ENCODE measurements at regions not wholly inside any gene's neighbourhood (a gene's known extent, or its start where the extent isn't known, plus 50 kb on each side); places are given as distances from the start of the nearest gene placed in this dataset.

- DNase-seq (ENCODE audit: low spot score), result no peak
- in situ Hi-C loops (cut with MboI; ENCODE audit: low sequenced_read_pairs, unreplicated experiment), result no loop called here
- no peak for TF ChIP-seq CTCF (IDR thresholded peaks at IDR 0.05; ENCODE audit: borderline replicate concordance, control extremely low read depth, extremely low read depth, insufficient read depth, missing control alignments)
Observed at GRCh38 chr16:24430954-24431760, 108.2 kb upstream of the RBBP6 start.

- no peak for DNase-seq (ENCODE audit: low spot score)
- in situ Hi-C loops (cut with MboI; ENCODE audit: low sequenced_read_pairs, unreplicated experiment), result no loop called here
Observed at GRCh38 chr16:24433706-24434105, 105.7 kb upstream of the RBBP6 start.

GRCh38 chr16:24440306-24440705 is 99.1 kb upstream of the RBBP6 start:
- in situ Hi-C loops (cut with MboI; ENCODE audit: low sequenced_read_pairs, unreplicated experiment), result no loop called here
- no peak for DNase-seq (ENCODE audit: low spot score)
- no peak for TF ChIP-seq CTCF (IDR thresholded peaks at IDR 0.05; ENCODE audit: borderline replicate concordance, control extremely low read depth, extremely low read depth, insufficient read depth, missing control alignments)

More at GRCh38 chr16:24433706-24434105, 105.7 kb upstream of the RBBP6 start:
- no peak for TF ChIP-seq CTCF (IDR thresholded peaks at IDR 0.05; ENCODE audit: borderline replicate concordance, control extremely low read depth, extremely low read depth, insufficient read depth, missing control alignments)

DNA sequence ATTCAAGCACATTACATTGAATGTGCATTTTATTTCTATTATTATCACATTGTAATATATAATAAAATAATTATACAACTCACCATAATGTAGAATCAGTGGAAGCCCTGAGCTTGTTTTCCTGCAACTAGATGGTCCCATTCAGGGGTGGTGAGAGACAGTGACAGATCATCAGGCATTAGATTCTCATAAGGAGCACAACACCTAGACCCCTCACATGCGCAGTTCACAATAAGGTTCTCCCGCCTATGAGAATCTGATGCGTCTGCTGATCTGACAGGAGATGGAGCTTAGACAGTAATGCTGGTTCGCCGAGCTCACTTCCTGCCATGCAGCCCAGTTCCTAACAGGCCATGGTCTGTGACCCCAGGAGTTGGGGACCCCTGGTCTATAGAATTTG is 96.7 kb upstream of the RBBP6 start:
- no peak for TF ChIP-seq CTCF (IDR thresholded peaks at IDR 0.05; ENCODE audit: borderline replicate concordance, control extremely low read depth, extremely low read depth, insufficient read depth, missing control alignments)
- in situ Hi-C loops (cut with MboI; ENCODE audit: low sequenced_read_pairs, unreplicated experiment), result no loop called here
- no peak for DNase-seq (ENCODE audit: low spot score)

GRCh38 chr16:24445216-24445615 is 94.2 kb upstream of the RBBP6 start:
- no peak for TF ChIP-seq CTCF (IDR thresholded peaks at IDR 0.05; ENCODE audit: borderline replicate concordance, control extremely low read depth, extremely low read depth, insufficient read depth, missing control alignments)
- DNase-seq (ENCODE audit: low spot score), result no peak
- in situ Hi-C loops (cut with MboI; ENCODE audit: low sequenced_read_pairs, unreplicated experiment), result no loop called here

DNA sequence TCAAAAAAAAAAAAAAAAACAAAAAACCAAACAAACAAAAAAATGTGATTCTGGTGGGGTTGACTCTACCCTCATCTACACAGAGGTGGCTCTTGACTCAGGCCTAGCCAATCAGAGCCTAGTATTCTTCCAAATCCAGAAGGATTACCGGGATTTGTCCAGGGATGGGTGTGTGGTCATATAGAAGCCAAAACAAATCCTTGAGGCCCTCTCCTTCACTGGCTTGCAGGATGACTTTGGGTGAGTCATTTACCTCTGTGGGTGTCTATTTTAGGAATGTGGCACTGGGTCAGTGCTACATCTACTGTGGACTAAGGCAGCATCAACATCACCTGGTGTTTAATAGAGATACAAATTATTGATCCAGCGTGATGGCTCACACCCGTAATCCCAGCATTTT is 93.2 kb upstream of the RBBP6 start:
- no peak for TF ChIP-seq CTCF (IDR thresholded peaks at IDR 0.05; ENCODE audit: borderline replicate concordance, control extremely low read depth, extremely low read depth, insufficient read depth, missing control alignments)
- in situ Hi-C loops (cut with MboI; ENCODE audit: low sequenced_read_pairs, unreplicated experiment), result no loop called here
- DNase-seq (ENCODE audit: low spot score), result no peak

Data from GM13976 (cell line).